PFSK-1 (cell line): ENCODE measurements at regions not wholly inside any gene's neighbourhood (a gene's known extent, or its start where the extent isn't known, plus 50 kb on each side); places are given as distances from the start of the nearest gene placed in this dataset.

ENCODE experiments used
- POLR2AphosphoS5 ChIP-seq: IDR thresholded peaks from 2 replicates; pipeline ENCODE4 v1.6.1; 2012; ENCODE audit warnings: low read depth, mild to moderate bottlenecking, control low read depth, low read length, moderate library complexity
- TAF1 ChIP-seq: IDR thresholded peaks from 2 replicates; pipeline ENCODE4 v1.6.1; 2012; ENCODE audit warnings: low read length, control low read depth, borderline replicate concordance; ENCODE audit not compliant: insufficient read depth
- TF ChIP-seq, protein P1 (sequence below), 2 experiments: IDR thresholded peaks; 2 replicates each; pipeline versions ENCODE4 v1.6.1 to v1.8.0; 2011 to 2012; ENCODE audit warnings: low read depth in 2 of 2, low read length in 2 of 2, control low read depth in 1 of 2, inconsistent platforms in 1 of 2, mild to moderate bottlenecking in 1 of 2, moderate library complexity in 1 of 2; ENCODE audit not compliant: insufficient read depth in 1 of 2

- TF ChIP-seq, protein P1, sequence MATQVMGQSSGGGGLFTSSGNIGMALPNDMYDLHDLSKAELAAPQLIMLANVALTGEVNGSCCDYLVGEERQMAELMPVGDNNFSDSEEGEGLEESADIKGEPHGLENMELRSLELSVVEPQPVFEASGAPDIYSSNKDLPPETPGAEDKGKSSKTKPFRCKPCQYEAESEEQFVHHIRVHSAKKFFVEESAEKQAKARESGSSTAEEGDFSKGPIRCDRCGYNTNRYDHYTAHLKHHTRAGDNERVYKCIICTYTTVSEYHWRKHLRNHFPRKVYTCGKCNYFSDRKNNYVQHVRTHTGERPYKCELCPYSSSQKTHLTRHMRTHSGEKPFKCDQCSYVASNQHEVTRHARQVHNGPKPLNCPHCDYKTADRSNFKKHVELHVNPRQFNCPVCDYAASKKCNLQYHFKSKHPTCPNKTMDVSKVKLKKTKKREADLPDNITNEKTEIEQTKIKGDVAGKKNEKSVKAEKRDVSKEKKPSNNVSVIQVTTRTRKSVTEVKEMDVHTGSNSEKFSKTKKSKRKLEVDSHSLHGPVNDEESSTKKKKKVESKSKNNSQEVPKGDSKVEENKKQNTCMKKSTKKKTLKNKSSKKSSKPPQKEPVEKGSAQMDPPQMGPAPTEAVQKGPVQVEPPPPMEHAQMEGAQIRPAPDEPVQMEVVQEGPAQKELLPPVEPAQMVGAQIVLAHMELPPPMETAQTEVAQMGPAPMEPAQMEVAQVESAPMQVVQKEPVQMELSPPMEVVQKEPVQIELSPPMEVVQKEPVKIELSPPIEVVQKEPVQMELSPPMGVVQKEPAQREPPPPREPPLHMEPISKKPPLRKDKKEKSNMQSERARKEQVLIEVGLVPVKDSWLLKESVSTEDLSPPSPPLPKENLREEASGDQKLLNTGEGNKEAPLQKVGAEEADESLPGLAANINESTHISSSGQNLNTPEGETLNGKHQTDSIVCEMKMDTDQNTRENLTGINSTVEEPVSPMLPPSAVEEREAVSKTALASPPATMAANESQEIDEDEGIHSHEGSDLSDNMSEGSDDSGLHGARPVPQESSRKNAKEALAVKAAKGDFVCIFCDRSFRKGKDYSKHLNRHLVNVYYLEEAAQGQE (IDR thresholded peaks at IDR 0.05; ENCODE audit: insufficient read depth in 1 of 2, low read depth in 2 of 2, low read length in 2 of 2): no peak
- TF ChIP-seq POLR2AphosphoS5: no peak
- TF ChIP-seq TAF1: no peak
Measured at GRCh38 chr1:112312879-112313278, 83.1 kb upstream of the CTTNBP2NL start.
